GM10266 (cell line): ENCODE measurements at regions not wholly inside any gene's neighbourhood (a gene's known extent, or its start where the extent isn't known, plus 50 kb on each side); places are given as distances from the start of the nearest gene placed in this dataset.

Experiments
- DNase-seq: peaks from one replicate; pipeline ENCODE4 v3.0.0; 2012; ENCODE audit errors: extremely low spot score
- CTCF ChIP-seq: IDR thresholded peaks from 2 replicates; pipeline ENCODE4 v1.5.1; 2012; ENCODE audit warnings: mild to moderate bottlenecking, low read depth; ENCODE audit not compliant: control insufficient read depth, insufficient read depth; ENCODE audit errors: missing control alignments

GRCh38 chr5:133870661-133871060 lies 97.8 kb downstream of the C5orf15 start:
- no peak for DNase-seq
- no peak for TF ChIP-seq CTCF

GRCh38 chr5:133869519-133870335 lies 98.7 kb downstream of the C5orf15 start:
- DNase-seq, result no peak
- TF ChIP-seq CTCF, result no peak

GRCh38 chr5:133868946-133869518 lies 99.4 kb downstream of the C5orf15 start:
- TF ChIP-seq CTCF, result peak; percentile 83
- peak; percentile 75 for DNase-seq

- TF ChIP-seq CTCF, result no peak
- DNase-seq, result no peak
Observed at GRCh38 chr5:133867851-133868545, 100.4 kb downstream of the C5orf15 start.

GRCh38 chr5:133867341-133867740 lies 101.1 kb downstream of the C5orf15 start:
- DNase-seq, result no peak
- TF ChIP-seq CTCF, result no peak

- TF ChIP-seq CTCF, result no peak
- no peak for DNase-seq
Observed at GRCh38 chr5:133866903-133867245, 101.6 kb downstream of the C5orf15 start.
